Retina (tissue), 1 donor: ENCODE measurements at regions not wholly inside any gene's neighbourhood (a gene's known extent, or its start where the extent isn't known, plus 50 kb on each side); places are given as distances from the start of the nearest gene placed in this dataset.

Experiments
- DNase-seq: peaks from one replicate; pipeline ENCODE4 v3.0.0-alpha.2; 2016

DNA sequence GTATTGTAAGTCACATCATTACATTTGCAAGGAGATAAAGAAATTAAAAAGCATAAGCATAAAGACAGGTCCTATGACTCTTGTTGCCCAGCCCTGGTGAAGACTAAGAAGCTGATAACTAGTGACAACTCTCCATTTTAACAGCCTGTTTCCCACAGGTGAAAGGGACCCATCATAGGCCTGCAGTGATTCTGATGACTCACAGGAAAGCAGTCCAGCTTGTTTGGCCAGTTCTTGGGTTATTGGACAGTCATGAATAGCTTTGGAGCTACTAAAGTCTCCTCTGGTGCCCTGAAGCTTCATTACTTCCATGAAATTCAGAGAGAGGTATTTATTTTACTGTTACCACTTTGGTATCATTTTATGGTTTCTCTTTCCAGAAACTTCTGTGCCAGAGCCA lies 55.5 kb upstream of the DYRK2 start:
- no peak for DNase-seq

DNA sequence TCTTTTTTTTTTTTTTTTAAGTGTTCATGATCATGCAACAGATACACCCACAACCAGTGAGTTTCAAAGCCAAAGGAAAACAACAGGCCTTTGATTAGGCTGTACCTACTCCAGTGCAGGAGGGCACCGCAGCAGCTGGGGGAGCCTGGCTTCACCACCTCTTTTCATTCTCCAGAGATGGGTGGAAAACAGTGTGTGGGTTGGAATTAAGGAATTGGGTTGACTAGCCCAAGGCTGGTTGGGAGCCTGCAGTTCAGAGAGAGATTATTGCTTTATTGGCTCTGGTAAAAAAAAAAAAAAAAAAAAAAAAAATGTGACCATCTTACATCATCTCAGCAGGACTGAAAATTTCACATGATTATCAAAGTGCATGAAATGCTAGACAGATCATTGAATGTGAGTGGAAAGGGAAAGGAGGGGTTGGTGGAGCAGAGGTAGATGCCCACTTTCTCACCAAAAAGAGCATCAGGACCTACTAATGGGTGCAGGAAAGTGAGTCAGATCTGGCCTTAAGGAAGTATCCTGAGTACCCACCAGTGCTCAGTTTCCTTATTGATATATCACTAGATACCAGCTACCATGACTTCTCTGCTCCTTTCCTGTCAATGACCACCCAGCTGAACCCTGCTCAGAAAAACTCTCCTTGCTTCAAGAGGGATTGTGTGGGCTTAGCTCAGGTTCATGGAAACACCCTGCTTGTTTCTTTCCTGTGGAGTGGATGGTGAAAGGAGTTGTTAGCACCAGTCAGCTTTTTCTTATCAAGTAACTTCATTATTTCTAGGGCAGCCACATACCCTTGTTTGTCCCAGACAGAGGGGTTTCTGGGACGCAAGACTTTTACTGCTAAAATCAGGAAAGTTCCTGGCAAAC lies 54.8 kb upstream of the DYRK2 start:
- DNase-seq = no peak

DNA sequence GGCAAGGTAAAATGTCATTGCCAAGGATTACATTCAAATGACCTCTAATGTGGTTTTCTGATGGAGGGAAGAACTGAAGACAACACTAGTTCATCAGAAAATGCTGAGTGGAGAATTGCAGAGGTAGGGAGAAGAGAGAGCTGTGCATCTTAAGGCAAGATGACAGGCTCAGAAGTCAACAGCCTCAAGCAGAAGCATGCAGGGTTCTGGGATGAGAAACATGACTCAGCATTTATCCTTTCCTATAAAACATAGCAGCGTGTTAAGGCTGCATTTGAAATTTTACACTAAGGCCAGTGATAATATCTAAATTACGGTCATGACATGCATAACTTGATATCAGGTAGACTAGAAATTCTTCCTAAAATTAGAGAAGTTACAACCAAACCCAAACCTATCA lies 53.7 kb upstream of the DYRK2 start:
- DNase-seq = no peak

DNA sequence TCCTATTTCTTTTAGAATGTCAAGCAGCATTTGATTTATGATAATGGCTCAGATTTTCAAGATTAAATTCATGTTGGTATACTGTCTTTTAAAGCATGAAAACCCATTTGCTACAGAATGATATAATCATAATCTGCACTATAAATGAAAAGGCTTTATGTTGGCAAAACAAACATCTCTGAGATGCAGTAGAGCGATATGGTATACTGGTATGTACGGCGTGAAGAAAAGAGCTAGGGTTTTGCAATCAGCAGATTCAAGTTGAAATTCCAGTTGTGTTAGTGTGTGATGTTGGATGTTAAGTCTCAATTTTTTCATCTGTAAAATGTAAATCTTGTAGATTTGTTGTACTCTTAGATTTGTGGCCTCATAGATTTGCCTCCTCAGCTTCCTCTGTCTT lies 53.2 kb upstream of the DYRK2 start:
- no peak for DNase-seq

DNA sequence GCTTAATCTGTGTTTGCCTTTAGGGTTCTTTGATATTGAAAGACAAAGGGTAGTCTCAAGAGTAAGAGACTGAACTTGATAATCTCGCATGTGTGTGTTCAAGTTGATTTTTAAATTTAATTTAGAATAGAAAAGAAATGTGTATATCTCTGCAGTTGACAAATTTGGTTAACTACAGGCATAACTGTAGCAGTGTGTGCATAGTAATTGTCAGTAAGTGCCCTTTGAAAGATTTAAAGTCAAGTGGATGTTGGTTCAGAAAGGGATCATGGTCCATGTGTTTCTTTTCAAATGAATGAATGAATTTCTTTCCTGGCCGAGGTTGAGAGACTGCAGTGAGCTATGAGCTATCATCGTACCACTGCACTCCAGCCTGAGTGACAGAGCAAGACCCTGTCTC lies 49.9 kb upstream of the DYRK2 start:
- no peak for DNase-seq
